ENCODE measurements at regions not wholly inside any gene's neighbourhood (a gene's known extent, or its start where the extent isn't known, plus 50 kb on each side); places are given as distances from the start of the nearest gene placed in this dataset.

- DNase-seq (ENCODE audit: low read depth): no peak
These were observed 348.6 kb downstream of the ANKRD7 start for GRCh38 chr7:118573085-118573484.

GRCh38 chr7:118575393-118575948, 351.0 kb downstream of the ANKRD7 start:
- DNase-seq (ENCODE audit: low read depth): no peak

GRCh38 chr7:118580743-118581382, 356.4 kb downstream of the ANKRD7 start:
- no peak for DNase-seq (ENCODE audit: low read depth)

- no peak for DNase-seq (ENCODE audit: low read depth)
These were observed 359.1 kb downstream of the ANKRD7 start for GRCh38 chr7:118583641-118584040.

- no peak for DNase-seq (ENCODE audit: low read depth)
These were observed 361.7 kb downstream of the ANKRD7 start for GRCh38 chr7:118586248-118586647.

- DNase-seq (ENCODE audit: low read depth): peak; percentile 2
These were observed 365.6 kb downstream of the ANKRD7 start for GRCh38 chr7:118590107-118590506.

- no peak for DNase-seq (ENCODE audit: low read depth)
These were observed 377.6 kb downstream of the ANKRD7 start for GRCh38 chr7:118602090-118602489.

GRCh38 chr7:118606602-118607001, 382.1 kb downstream of the ANKRD7 start:
- no peak for DNase-seq (ENCODE audit: low read depth)

GRCh38 chr7:118609207-118609606, 384.7 kb downstream of the ANKRD7 start:
- DNase-seq (ENCODE audit: low read depth): no peak

- DNase-seq (ENCODE audit: low read depth): no peak
These were observed 391.2 kb downstream of the ANKRD7 start for GRCh38 chr7:118615681-118616080.

GRCh38 chr7:118621810-118622360, 397.4 kb downstream of the ANKRD7 start:
- no peak for DNase-seq (ENCODE audit: low read depth)

- no peak for DNase-seq (ENCODE audit: low read depth)
These were observed 402.2 kb downstream of the ANKRD7 start for GRCh38 chr7:118626739-118627138.

GRCh38 chr7:118627467-118627866, 403.0 kb downstream of the ANKRD7 start:
- no peak for DNase-seq (ENCODE audit: low read depth)

GRCh38 chr7:118629898-118630438, 405.5 kb downstream of the ANKRD7 start:
- no peak for DNase-seq (ENCODE audit: low read depth)

- DNase-seq (ENCODE audit: low read depth): no peak
These were observed 417.9 kb downstream of the ANKRD7 start for GRCh38 chr7:118642396-118642795.

- no peak for DNase-seq (ENCODE audit: low read depth)
These were observed 419.8 kb downstream of the ANKRD7 start for GRCh38 chr7:118644346-118644745.

GRCh38 chr7:118648002-118648401, 423.5 kb downstream of the ANKRD7 start:
- no peak for DNase-seq (ENCODE audit: low read depth)

- DNase-seq (ENCODE audit: low read depth): no peak
These were observed 433.0 kb downstream of the ANKRD7 start for GRCh38 chr7:118657391-118658005.

- DNase-seq (ENCODE audit: low read depth): no peak
These were observed 437.8 kb downstream of the ANKRD7 start for GRCh38 chr7:118662266-118662665.

- DNase-seq (ENCODE audit: low read depth): no peak
These were observed 440.0 kb downstream of the ANKRD7 start for GRCh38 chr7:118664498-118664897.

GRCh38 chr7:118671149-118671548, 446.6 kb downstream of the ANKRD7 start:
- no peak for DNase-seq (ENCODE audit: low read depth)

GRCh38 chr7:118684796-118685195, 460.3 kb downstream of the ANKRD7 start:
- no peak for DNase-seq (ENCODE audit: low read depth)

- DNase-seq (ENCODE audit: low read depth): no peak
These were observed 464.9 kb downstream of the ANKRD7 start for GRCh38 chr7:118689403-118689802.

Measured in M059J (cell line).